HG02852 (cell line): ENCODE measurements at regions not wholly inside any gene's neighbourhood (a gene's known extent, or its start where the extent isn't known, plus 50 kb on each side); places are given as distances from the start of the nearest gene placed in this dataset.

Experiments
- ATAC-seq: cut with Tn5 transposase; IDR thresholded peaks from one replicate; pipeline ENCODE4 v1.9.1; 2021; ENCODE audit warnings: mild to moderate bottlenecking, moderate library complexity; ENCODE audit not compliant: unreplicated experiment

DNA sequence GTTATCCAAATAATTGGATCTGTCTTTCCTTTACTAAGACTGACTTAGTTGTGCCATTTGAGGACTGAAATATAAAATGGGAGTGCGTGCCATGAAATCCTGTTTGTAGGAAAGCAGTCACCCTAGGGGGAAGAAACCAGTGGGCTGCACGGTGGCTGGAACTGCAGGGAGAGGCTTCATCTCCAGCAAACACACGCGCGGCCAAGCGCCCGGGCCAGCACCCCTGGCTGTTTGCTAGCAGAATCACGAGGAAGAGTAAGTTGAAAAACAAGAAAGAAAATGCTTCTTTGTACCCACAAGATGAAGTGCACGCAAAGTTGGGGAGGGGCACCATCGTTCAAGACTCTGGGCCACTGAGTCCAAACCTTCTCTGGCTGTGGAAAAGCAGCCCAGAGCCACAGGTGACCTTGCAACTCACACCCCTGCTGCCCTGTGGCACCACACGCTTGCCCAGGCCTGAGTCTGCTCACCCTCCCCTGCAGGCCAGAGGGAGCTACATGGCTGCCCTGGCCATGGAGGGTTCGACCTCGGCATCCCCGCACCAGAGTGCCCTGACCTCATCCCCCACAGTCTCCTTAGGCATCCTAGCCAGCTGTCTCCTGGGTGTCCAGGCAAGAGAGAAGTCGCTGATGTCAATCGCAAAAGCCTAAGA lies 55.2 kb downstream of the IRX2 start:
- ATAC-seq = no peak

DNA sequence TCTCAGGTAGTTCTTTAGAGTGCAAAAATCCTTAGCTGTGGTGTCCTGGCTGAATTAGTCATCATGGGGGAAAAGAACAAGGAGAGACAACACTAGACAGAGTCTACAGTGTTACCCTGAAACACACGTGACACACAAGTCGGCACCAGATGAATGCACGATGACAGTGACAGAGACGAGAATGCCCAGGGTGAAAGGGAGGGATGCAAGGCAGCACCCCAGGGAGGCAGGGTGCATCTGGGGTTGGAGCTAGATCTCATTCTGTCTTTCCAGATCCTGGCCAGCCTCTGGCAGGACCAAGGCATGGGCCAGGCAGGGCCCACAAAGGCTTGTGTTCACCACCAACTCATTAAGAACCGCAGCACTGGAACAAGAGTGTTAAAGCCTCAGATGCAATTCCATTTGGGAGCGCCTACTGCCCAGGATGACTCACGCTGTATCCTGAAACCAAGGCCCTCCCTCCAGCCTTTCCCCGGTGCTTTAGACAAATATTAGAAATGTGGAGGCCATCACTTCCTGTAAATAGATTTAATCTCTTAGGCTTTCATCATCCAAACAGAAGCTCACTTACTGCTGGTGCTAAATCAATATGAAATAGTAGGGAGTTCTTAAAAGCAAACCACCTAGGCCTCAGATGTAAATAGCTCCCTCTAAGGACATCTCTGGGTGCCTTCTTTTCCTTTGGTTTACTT lies 56.1 kb downstream of the IRX2 start:
- ATAC-seq = no peak

DNA sequence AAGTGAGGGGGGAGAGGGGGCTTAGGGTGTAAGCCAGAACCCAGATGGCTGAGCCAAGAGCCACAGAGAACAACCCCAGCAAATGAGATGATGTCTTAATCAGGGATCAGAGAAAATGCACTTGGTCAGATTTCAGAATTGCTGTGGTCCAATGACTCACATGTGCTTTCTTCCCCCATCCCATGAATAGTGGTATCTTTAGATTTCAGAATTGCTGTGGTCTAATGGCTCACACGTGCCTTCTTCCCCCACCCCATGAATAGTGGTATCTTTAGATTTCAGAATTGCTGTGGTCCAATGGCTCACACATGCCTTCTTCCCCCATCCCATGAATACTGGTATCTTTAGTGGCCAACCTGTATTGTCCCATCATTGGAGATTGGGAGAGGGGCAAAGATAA lies 59.9 kb downstream of the IRX2 start:
- no peak for ATAC-seq

DNA sequence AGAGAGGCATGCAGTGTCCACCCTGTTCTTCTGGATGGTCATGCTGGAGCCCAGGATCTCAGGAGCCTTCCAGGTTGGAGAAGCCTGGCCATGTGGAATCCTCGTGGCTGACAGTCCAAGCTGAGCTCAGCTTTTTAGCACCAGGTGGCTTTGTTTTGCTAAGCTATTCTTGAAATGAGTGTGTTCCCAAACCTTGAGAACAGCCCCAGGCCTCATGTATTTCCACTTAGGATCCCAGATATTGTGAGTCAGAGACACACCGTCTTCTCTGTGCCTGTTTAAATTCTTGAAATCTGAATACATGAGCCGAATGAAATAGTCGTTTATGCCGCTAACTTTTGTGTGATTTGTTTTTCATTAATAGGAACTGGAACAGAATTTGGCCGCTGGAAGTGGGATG lies 61.2 kb downstream of the IRX2 start:
- no peak for ATAC-seq

DNA sequence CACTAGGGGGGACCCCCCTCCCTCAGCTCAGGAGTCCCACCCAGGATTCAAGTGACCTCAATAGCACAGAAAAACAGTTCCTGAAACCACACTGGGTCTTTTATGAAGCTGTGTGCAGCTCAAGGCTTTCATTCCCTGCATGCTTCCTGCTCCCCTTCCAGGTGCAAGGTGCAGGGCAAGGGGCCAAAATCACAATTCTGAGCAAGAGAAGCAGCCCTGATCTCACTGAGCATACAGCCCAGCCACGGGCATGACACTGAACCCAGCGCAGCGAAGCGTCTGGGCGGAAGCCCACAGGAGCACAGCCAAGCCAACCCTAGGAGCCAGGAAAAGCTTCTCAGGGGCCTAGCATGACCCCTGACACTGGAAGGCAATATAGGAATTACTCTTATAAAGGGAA lies 62.9 kb downstream of the IRX2 start:
- no peak for ATAC-seq

DNA sequence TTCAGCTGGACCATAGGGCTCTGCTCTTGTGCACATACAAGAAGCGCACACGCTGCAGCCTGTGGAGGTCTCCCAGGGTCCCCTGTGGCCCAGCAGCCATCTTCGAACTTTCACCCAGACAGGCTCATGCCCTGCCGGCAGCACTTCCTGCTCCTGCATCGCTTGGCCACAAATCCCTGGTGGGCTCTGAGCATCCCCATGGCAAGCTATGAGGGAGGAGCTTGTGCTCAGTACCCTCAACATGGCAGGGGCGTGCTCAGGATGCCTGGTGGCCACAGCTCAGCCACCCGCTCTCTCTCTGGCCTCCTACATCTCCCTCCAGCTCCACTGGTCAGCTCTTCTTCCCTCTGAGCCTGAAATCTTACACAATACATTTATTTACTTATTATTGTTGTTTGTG lies 63.7 kb downstream of the IRX2 start:
- ATAC-seq = no peak

DNA sequence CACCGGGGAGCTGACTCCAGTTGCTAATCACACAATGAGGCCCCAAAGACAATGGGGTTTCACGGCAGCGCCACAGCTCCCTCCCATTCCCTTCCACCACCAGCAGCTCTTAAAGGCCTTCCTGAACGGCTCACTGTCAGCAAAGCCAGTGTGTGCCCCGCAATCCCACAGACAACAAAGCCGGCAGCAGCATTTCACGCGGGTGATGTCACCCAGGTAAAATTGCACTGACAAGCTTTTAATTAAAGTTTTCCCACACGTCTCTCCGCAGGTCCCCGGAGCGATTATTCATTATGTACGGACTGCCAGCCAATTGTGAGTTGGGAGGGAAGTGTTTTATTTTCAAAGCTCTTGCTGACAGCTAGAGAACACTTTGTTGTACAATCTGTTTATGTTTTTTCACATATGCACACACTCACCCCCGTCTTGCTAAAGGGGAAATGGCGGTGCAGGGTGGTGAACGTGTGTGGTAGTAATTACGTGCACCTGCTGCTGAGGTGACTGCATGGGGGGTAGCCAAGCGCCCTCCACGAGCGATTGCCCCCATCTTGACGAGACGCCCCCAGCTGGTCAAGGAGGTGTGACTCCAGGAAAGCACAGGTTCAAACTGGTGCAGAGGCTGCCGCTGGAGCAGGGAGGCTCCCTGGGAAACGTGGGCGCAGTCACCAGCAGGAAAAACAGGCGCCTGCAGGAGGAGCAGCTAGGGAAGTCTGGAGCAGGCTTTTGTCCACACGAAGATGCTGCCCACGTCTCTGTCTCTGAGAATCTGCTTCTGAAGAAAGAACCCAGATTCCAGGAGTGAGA lies 65.0 kb downstream of the IRX2 start:
- ATAC-seq = no peak

DNA sequence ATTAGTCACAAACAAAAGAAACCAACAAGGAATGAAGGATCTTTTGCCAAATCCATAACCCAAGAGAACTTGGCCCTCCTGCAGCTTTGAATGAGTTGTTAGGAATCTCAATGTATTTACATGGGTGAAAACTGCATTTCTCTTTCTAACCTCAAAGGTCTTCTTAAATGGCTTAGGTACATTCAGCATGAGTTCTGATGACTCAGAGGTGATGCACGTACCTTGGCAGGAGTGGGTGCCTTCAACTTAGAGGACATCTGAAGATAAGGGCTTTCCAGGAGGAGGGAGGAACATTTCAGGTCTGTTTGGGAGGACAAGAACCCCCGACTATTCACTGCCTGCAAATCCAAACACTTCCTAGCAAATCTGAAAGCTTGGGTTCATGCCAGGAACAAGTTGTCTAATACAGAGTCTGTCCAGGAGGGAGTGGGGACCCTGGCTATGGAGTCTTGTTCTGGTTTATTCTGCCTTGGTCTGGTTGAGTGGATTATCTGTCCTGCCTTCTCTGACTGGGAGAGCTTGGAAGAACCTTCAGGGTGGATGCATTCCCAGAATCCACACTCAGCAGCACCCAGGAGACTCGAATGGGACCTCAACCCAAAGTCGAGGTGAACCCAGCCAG lies 65.7 kb downstream of the IRX2 start:
- no peak for ATAC-seq

DNA sequence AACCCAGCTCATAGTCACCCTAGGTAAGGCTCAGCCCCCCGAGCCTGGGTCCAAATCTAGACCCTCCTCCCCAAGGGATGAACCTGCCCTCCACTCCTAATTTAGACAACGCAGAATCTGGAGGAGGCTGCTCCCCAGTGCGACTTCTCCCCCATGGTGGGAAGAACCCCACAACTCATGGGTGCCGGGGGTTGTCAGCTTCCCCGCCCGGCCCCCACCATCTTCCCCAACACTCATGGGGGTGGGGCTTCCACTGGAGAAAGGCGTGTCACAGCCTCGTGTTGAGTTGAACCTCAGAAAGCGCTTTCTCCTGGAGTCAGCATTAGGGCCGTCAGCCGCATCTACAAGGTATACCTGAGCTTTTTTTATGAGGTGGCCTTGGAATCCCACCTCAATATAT lies 66.9 kb downstream of the IRX2 start:
- no peak for ATAC-seq

DNA sequence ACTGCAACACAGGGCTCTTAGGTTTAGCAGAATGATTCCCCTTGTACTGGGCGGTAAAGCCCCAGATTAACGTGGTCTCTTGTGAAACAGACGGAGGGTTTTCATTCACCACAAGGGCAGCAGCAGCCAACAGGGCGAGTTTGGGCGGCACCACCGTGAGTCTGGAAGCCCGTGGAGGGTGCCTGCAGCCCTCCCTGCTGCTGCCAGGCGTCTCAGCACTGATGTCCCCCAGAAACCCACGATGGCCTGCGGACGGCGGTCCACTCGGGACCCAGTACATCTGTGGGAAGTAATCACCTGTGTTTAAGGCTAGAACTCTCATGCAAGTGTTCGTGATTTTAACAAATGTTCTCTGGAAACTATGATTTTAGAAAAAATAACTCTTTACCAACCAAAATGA lies 67.8 kb downstream of the IRX2 start:
- ATAC-seq = no peak

DNA sequence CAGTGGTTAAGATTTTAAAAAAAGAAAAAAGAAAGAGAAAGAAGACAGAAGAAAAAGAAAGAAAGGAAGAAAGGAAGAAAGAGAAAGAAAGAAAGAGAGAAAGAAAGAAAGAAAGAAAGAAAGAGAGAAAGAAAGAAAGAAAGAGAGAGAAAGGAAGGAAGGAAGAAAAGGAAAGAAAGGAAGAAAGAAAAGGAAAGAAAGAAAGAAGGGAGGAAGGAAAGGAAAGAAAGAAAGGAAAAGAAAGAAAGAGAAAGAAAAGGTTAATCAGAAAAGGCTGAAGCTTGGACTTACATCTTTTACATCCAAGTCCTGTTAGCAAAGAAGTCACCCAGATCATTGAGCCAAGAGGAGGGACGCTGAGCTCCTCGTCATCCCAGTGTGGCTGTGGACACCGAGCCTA lies 70.0 kb downstream of the IRX2 start:
- no peak for ATAC-seq

DNA sequence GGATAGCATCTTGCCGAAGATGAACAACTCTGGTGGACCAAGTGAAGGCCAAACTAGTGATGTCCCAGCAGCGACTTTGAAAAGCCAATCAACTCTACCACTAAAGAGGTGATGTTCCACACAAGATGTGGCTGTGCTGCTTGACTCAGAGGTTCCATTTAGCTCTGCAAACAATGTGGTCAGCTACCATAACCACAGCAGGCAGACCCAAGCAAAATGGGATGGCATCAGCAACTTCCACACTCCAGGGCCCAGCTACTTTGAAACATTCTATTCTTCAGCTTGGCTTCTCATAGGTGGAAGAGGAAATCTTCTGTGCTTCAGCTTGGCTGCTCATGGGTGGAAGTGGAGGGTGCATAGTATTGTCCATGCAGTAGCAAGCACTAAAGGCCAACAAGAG lies 70.5 kb downstream of the IRX2 start:
- ATAC-seq = no peak

DNA sequence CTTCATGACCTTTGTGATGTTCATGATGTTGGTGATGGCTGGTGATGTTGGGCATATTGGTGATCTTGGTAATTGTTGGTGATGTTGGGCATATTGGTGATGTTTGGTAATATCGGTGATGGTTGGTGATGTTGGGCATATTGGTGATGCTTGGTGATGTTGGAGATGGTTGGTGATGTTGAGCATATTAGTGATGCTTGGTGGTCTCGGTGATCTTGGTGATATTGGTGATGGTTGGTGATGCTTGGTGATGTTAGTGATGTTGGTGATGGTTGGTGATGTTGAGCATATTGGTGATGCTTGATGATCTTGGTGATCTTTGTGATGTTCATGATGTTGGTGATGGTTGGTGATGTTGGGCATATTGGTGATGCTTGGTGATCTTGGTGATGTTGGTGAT lies 73.8 kb downstream of the IRX2 start:
- ATAC-seq = no peak

DNA sequence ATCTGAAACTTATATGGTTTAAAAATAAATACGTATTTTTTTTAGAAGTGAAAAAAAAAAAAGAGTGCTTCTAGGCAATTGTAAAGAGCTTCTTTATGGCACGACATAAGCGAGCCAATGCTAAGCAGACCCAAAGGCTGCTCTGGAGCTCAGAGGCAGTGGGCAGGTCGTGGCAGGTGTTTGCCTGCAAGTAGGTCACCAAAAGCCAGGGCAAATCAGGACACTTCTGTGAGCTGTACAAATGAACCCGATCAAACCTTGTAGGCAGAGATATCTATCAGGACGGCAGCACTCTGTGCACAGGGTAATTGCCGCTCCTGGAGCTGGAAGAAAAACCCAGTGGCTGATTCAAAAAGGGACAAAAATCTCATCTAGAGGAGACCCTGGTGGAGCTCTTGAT lies 75.9 kb downstream of the IRX2 start:
- no peak for ATAC-seq

DNA sequence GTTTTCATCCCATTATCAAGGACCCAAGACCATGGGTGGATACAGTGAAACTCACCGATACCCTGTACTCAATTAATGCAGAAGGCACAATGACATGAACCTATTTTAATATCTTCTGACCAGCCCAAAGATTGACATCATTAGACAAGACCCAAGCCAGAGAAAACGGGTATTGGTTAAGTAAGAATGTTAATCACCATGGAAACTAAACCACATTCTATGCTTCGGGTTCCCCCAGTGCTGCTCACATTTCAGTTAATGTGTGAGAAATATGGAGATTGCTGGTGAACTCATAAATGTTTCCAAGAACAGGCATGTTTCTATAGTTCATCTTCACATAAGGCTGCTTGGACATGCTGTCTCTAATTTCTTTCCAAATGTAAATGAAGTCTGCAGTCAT lies 77.0 kb downstream of the IRX2 start:
- no peak for ATAC-seq

DNA sequence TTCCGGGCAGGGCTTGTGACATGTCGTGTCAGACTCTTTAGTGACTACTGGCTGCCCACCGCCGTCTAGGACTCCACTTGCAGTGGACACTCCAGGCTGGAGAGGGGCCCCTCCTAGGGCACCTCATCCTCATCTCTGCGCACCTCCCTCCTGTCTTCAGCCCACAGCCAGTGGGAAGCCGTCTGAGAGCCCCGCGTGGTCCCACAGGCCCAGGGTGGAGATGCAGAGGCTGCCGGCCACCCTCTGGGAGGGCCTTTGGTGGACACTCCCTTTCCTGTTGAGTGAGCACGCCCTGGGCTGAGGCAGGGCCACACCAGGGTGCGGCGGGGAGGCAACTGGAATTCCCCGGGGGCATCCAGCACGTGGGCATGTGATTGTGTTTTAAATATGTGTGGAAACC lies 80.5 kb downstream of the IRX2 start:
- no peak for ATAC-seq

DNA sequence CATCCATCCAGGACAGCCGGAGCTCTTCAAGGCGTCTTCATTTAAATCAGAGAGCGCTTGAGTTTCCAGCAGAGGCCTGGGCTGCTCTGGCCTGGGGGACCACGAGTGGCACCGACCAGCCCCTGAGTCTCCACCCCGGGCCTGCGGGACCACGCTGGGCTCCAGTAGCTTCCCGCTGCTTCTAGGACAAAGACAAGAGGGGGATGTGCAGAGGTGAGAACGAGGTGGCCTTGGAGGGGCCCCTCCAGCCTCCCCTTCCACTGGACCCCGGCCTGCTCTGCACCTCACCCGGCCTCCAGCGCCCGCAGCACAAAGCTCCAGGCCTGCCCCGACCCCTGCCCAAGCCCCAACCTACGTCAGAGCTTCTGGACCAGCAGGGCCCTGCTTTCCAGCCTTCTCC lies 81.6 kb downstream of the IRX2 start:
- no peak for ATAC-seq

DNA sequence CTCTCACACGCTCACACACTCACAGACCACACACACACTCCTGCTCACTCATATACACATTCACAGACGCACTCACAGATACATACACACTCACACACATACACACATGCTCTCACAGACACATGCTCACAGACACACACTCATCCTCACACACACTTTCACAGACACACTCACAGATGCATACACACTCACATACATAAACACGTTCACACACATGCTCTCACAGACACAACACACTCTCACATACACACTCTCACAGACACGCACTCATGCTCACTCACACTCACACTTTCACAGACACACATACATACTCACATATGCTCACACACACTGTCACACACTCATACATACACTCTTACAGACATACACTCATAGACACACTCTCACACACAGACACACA lies 82.2 kb downstream of the IRX2 start:
- no peak for ATAC-seq

DNA sequence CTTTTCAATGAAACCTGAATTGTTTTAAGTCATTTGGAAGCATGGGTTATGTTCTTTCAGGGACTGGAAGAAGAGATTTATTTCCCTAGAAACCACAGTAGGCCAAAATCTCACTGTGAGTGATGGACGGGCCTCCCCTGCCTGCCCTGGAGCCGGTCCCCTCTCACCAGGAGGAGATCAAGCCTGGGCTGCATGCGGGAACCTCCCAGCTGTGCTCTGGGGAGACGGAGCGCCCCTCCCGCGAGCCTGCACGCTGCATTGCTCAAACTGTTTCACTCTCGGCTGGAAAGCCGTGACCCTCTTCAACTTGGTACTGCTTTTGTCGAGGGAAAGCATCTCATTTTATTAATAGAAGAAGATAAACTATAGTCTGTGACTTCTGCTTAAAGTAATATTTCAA lies 85.4 kb downstream of the IRX2 start:
- no peak for ATAC-seq

DNA sequence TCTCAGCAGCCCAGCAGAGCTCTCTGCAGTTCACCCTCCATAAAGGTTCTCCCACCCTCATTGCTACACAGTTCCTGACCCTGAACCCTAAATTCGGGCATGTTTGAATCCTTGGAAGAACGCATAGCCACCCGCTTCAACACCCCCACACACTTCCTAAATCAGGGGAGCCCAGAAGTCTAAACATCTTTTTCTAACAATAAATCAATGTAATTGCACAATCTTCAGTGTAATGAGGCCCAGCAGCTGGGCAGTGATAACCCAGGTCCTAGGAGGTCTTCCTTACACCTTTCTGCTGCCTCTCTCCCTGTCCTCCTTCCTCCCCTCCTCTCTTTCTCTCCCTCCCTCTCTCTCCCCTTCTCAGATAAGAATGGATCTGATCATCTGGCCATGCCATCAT lies 88.0 kb downstream of the IRX2 start:
- ATAC-seq = no peak

DNA sequence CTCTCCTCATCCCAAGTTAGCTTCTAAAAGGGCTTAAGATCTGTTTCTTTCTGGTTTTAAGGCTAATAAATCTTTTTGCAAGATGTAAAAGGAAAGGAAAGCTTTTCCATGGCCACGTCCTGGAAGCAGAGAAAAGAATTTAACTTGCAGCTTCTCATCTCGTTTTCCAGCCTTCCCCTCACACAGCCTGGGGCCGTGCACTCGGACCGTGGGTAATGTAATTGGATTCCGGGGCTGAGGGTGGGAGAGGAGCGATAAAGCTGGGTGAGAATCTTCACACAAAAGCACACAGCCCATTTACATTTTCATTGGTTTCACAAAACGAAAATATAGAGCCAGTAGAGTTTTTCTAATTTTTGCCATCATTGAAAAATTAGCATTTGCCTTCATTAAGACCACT lies 91.2 kb downstream of the IRX2 start:
- no peak for ATAC-seq
